ENCODE measurements at regions not wholly inside any gene's neighbourhood (a gene's known extent, or its start where the extent isn't known, plus 50 kb on each side); places are given as distances from the start of the nearest gene placed in this dataset.
A peak's percentile ranks its signal among the peaks of the same experiment; 100 is the strongest.

GRCh38 chr2:176399074-176399598, 129.9 kb downstream of the MTX2 start:
- Histone ChIP-seq H3K4me3 (ENCODE audit: low read length in 3 of 3) (no peak overlapping the region), H3K27me3 (ENCODE audit: control insufficient read depth, insufficient read depth, low read length) (no peaks in the 10 kb centered on the region), H3K9me3 (ENCODE audit: control insufficient read depth in 2 of 3, insufficient read depth in 1 of 3, low read length in 3 of 3) (no peaks in the 10 kb centered on the region), H3K4me1 (ENCODE audit: control insufficient read depth in 2 of 3, insufficient read depth in 2 of 3, low read depth in 1 of 3, low read length in 3 of 3) (no peaks in the 10 kb centered on the region), H3K9ac (ENCODE audit: low read length in 3 of 3) (no peak overlapping the region), H3K36me3 (ENCODE audit: control insufficient read depth in 2 of 3, insufficient read depth in 3 of 3, low read length in 3 of 3) (no peaks in the 10 kb centered on the region), H3K27ac (ENCODE audit: low read depth in 2 of 2, low read length in 2 of 2) (no peak overlapping the region)
- FAIRE-seq (no peak), DNase-seq (no peak)
- intact Hi-C loops (cut with DNase I), result no loop called here
- no peak for TF ChIP-seq CTCF (IDR thresholded peaks at IDR 0.05; ENCODE audit: borderline replicate concordance, extremely low read depth, insufficient read depth)

- no peak overlapping the region for H3K9ac ChIP-seq (ENCODE audit: low read length in 3 of 3)
- FAIRE-seq (no peak), DNase-seq (no peak)
- H3K27ac ChIP-seq (ENCODE audit: low read depth in 2 of 2, low read length in 2 of 2), result no peak overlapping the region
- intact Hi-C loops (cut with DNase I), result no loop called here
- H3K27me3 ChIP-seq (ENCODE audit: control insufficient read depth, insufficient read depth, low read length), result no peaks in the 10 kb centered on the region
- H3K9me3 ChIP-seq (ENCODE audit: control insufficient read depth in 2 of 3, insufficient read depth in 1 of 3, low read length in 3 of 3), result no peaks in the 10 kb centered on the region
- no peaks in the 10 kb centered on the region for H3K36me3 ChIP-seq (ENCODE audit: control insufficient read depth in 2 of 3, insufficient read depth in 3 of 3, low read length in 3 of 3)
- no peak for TF ChIP-seq CTCF (IDR thresholded peaks at IDR 0.05; ENCODE audit: borderline replicate concordance, extremely low read depth, insufficient read depth)
- H3K4me1 ChIP-seq (ENCODE audit: control insufficient read depth in 2 of 3, insufficient read depth in 2 of 3, low read depth in 1 of 3, low read length in 3 of 3), result no peaks in the 10 kb centered on the region
- H3K4me3 ChIP-seq (ENCODE audit: low read length in 3 of 3), result no peak overlapping the region
Measured at GRCh38 chr2:176405477-176405876, 136.2 kb downstream of the MTX2 start.

GRCh38 chr2:176407706-176408105, 138.5 kb downstream of the MTX2 start:
- H3K4me3 ChIP-seq (ENCODE audit: low read length in 3 of 3), result no peak overlapping the region
- no peak for FAIRE-seq
- no peaks in the 10 kb centered on the region for H3K36me3 ChIP-seq (ENCODE audit: control insufficient read depth in 2 of 3, insufficient read depth in 3 of 3, low read length in 3 of 3)
- TF ChIP-seq CTCF (IDR thresholded peaks at IDR 0.05; ENCODE audit: borderline replicate concordance, extremely low read depth, insufficient read depth), result no peak
- no peaks in the 10 kb centered on the region for H3K4me1 ChIP-seq (ENCODE audit: control insufficient read depth in 2 of 3, insufficient read depth in 2 of 3, low read depth in 1 of 3, low read length in 3 of 3)
- intact Hi-C loops (cut with DNase I), result no loop called here
- H3K27ac ChIP-seq (ENCODE audit: low read depth in 2 of 2, low read length in 2 of 2), result no peak overlapping the region
- H3K9ac ChIP-seq (ENCODE audit: low read length in 3 of 3), result no peak overlapping the region
- no peaks in the 10 kb centered on the region for H3K27me3 ChIP-seq (ENCODE audit: control insufficient read depth, insufficient read depth, low read length)
- H3K9me3 ChIP-seq (ENCODE audit: control insufficient read depth in 2 of 3, insufficient read depth in 1 of 3, low read length in 3 of 3), result no peaks in the 10 kb centered on the region
- peak in 4 of 5 donors; percentile 73 to 92 (median 81) for DNase-seq

DNA sequence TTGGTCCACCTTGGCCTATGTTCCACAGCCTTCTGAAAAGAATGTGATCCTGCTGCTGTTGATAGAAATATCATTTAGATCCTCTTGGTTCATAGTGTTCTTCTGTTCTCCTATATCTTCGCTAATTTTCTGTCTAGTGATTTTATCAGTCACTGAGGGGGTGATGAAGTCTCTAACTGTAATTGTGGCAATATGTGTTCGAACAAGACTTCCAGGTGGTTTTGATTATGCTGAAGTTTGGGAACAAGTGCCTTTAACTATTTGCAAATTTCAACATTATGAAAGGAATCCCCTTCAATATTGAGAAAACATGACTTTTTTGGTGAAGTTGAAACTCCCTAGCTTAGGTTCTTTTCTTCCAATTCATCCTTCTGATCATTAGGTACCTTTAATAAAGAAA, 140.4 kb downstream of the MTX2 start:
- Histone ChIP-seq H3K27me3 (ENCODE audit: control insufficient read depth, insufficient read depth, low read length) (no peaks in the 10 kb centered on the region), H3K9me3 (ENCODE audit: control insufficient read depth in 2 of 3, insufficient read depth in 1 of 3, low read length in 3 of 3) (no peaks in the 10 kb centered on the region), H3K27ac (ENCODE audit: low read depth in 2 of 2, low read length in 2 of 2) (no peak overlapping the region), H3K4me3 (ENCODE audit: low read length in 3 of 3) (no peak overlapping the region), H3K4me1 (ENCODE audit: control insufficient read depth in 2 of 3, insufficient read depth in 2 of 3, low read depth in 1 of 3, low read length in 3 of 3) (no peaks in the 10 kb centered on the region), H3K36me3 (ENCODE audit: control insufficient read depth in 2 of 3, insufficient read depth in 3 of 3, low read length in 3 of 3) (no peaks in the 10 kb centered on the region), H3K9ac (ENCODE audit: low read length in 3 of 3) (no peak overlapping the region)
- intact Hi-C loops (cut with DNase I), result no loop called here
- no peak for FAIRE-seq
- no peak for TF ChIP-seq CTCF (IDR thresholded peaks at IDR 0.05; ENCODE audit: borderline replicate concordance, extremely low read depth, insufficient read depth)
- no peak for DNase-seq
